ENCODE measurements at regions not wholly inside any gene's neighbourhood (a gene's known extent, or its start where the extent isn't known, plus 50 kb on each side); places are given as distances from the start of the nearest gene placed in this dataset.

- TF ChIP-seq GATA2 (IDR thresholded peaks at IDR 0.05; ENCODE audit: low read depth, low read length) (no peak), GATA3 (IDR thresholded peaks at IDR 0.05; ENCODE audit: low read depth, low read length) (no peak)
Measured at GRCh38 chr12:127507341-127507740, 759.6 kb upstream of the TMEM132C start.

GRCh38 chr12:127509066-127509778 is 757.7 kb upstream of the TMEM132C start:
- no peak for TF ChIP-seq GATA3 (IDR thresholded peaks at IDR 0.05; ENCODE audit: low read depth, low read length)
- no peak for TF ChIP-seq GATA2 (IDR thresholded peaks at IDR 0.05; ENCODE audit: low read depth, low read length)

- TF ChIP-seq GATA3 (IDR thresholded peaks at IDR 0.05; ENCODE audit: low read depth, low read length) (no peak), GATA2 (IDR thresholded peaks at IDR 0.05; ENCODE audit: low read depth, low read length) (no peak)
Measured at GRCh38 chr12:127515941-127516340, 751.0 kb upstream of the TMEM132C start.

GRCh38 chr12:127516467-127516866 is 750.5 kb upstream of the TMEM132C start:
- no peak for TF ChIP-seq GATA2 (IDR thresholded peaks at IDR 0.05; ENCODE audit: low read depth, low read length)
- TF ChIP-seq GATA3 (IDR thresholded peaks at IDR 0.05; ENCODE audit: low read depth, low read length) = no peak

GRCh38 chr12:127519779-127520178 is 747.2 kb upstream of the TMEM132C start:
- no peak for TF ChIP-seq GATA2 (IDR thresholded peaks at IDR 0.05; ENCODE audit: low read depth, low read length)
- TF ChIP-seq GATA3 (IDR thresholded peaks at IDR 0.05; ENCODE audit: low read depth, low read length) = no peak

GRCh38 chr12:127526925-127527324 is 740.0 kb upstream of the TMEM132C start:
- TF ChIP-seq GATA2 (IDR thresholded peaks at IDR 0.05; ENCODE audit: low read depth, low read length) (no peak), GATA3 (IDR thresholded peaks at IDR 0.05; ENCODE audit: low read depth, low read length) (no peak)

- TF ChIP-seq GATA2 (IDR thresholded peaks at IDR 0.05; ENCODE audit: low read depth, low read length) (peak; percentile 70; the same call in 1 of the 2 replicates), GATA3 (IDR thresholded peaks at IDR 0.05; ENCODE audit: low read depth, low read length) (no peak)
Measured at GRCh38 chr12:127528551-127528950, 738.4 kb upstream of the TMEM132C start.

GRCh38 chr12:127531542-127531941 is 735.4 kb upstream of the TMEM132C start:
- TF ChIP-seq GATA3 (IDR thresholded peaks at IDR 0.05; ENCODE audit: low read depth, low read length) (no peak), GATA2 (IDR thresholded peaks at IDR 0.05; ENCODE audit: low read depth, low read length) (no peak)

- TF ChIP-seq GATA2 (IDR thresholded peaks at IDR 0.05; ENCODE audit: low read depth, low read length) (no peak), GATA3 (IDR thresholded peaks at IDR 0.05; ENCODE audit: low read depth, low read length) (no peak)
Measured at GRCh38 chr12:127533353-127533752, 733.6 kb upstream of the TMEM132C start.

GRCh38 chr12:127536833-127537428 is 730.0 kb upstream of the TMEM132C start:
- TF ChIP-seq GATA3 (IDR thresholded peaks at IDR 0.05; ENCODE audit: low read depth, low read length) (no peak), GATA2 (IDR thresholded peaks at IDR 0.05; ENCODE audit: low read depth, low read length) (no peak)

GRCh38 chr12:127538316-127538715 is 728.7 kb upstream of the TMEM132C start:
- TF ChIP-seq GATA2 (IDR thresholded peaks at IDR 0.05; ENCODE audit: low read depth, low read length) (no peak), GATA3 (IDR thresholded peaks at IDR 0.05; ENCODE audit: low read depth, low read length) (no peak)

- TF ChIP-seq GATA3 (IDR thresholded peaks at IDR 0.05; ENCODE audit: low read depth, low read length) (no peak), GATA2 (IDR thresholded peaks at IDR 0.05; ENCODE audit: low read depth, low read length) (no peak)
Measured at GRCh38 chr12:127539226-127539858, 727.6 kb upstream of the TMEM132C start.

GRCh38 chr12:127542391-127542790 is 724.6 kb upstream of the TMEM132C start:
- TF ChIP-seq GATA3 (IDR thresholded peaks at IDR 0.05; ENCODE audit: low read depth, low read length) (no peak), GATA2 (IDR thresholded peaks at IDR 0.05; ENCODE audit: low read depth, low read length) (no peak)

- TF ChIP-seq GATA3 (IDR thresholded peaks at IDR 0.05; ENCODE audit: low read depth, low read length) = no peak
- TF ChIP-seq GATA2 (IDR thresholded peaks at IDR 0.05; ENCODE audit: low read depth, low read length) = no peak
Measured at GRCh38 chr12:127542931-127543330, 724.0 kb upstream of the TMEM132C start.

All from SH-SY5Y (cell line).